GM19455 (cell line): ENCODE measurements at regions not wholly inside any gene's neighbourhood (a gene's known extent, or its start where the extent isn't known, plus 50 kb on each side); places are given as distances from the start of the nearest gene placed in this dataset.

Experiments
- ATAC-seq: cut with Tn5 transposase; IDR thresholded peaks from one replicate; pipeline ENCODE4 v1.9.1; 2021; ENCODE audit not compliant: unreplicated experiment

DNA sequence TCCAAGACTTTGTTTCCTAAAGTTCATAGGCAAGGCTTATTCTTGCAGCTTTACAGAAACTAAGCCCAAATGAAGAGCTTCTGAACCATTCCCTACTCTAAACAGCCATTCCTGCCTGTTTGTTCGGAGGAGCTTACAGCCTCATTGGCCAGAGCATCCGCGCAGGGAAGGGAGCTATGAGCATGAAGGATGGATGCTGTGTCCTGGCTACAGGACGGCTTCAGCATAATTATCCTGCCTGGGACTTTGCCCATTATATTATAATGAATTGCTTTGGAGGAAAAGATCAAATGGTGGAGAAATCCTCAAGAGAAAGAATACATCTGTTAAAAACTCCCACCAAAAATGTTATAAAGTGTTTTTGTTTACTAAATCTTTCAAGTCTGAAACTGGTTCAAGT is 378.2 kb upstream of the BTBD3 start:
- no peak for ATAC-seq

DNA sequence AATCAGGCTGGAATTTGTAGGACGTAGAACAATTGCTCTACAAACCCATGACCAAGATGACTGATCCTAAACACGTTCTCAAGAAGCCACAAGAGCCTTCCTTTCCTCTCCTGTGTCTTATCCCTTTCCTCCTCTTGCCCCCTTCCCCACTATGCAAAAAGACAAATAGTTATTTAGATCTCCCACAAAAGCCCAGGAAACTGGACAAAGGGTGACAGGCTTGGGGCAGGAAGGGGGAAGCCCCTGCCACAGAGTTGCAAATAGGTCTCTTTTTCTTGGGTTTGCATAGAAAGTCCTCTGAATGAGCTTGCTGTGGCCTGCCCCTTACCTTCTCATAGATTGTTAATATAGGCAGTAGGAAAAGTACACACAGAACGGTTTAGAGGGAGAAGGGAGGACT is 377.1 kb upstream of the BTBD3 start:
- no peak for ATAC-seq

DNA sequence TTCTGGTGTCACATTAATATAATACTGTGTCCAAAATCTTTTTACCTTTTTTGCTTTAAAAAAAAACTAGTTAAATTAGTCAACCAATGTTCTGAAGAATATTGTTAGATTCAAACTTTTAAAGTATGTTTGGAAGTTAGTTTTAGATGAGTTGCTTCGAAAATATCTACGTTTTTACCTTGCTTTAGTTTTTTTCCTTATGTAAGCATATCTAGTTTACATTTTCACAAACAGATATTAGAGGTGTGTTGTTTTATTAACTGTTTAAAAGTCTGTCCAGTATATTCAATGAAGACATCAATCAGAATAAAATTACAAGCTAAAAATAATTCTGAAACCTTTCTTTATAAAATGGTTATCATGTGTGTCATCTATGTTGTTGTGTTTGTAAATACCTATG is 375.0 kb upstream of the BTBD3 start:
- no peak for ATAC-seq

DNA sequence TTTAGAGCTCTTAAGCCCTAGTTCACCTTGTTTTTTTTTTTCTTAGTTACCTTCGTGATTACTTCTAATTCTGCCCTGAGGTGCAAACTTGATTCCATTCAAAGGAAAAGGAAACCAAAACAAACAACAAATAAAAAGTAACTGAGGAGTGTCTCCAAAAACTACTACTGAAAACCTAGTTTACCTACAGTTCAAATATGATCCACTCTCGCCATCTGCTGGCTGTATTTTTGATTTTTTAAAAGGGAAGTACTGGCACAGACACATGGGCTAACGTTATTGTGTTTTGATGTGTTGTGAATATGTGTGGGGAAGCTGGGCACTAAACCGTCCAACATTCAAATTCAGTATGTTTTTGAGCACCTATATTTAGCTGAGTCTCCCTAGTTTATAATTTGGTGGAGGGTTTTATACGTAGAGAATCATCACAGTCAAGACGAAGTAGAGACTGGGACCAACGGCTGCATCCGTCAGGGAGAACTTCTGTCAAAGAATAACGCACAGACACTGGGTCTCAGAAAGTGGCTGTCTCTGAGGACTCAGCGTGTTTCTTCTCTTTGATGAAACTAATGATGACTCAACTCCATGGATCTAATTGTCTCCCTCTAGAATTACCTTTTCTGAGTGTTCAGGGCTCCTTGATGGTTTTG is 373.5 kb upstream of the BTBD3 start:
- ATAC-seq, result no peak

DNA sequence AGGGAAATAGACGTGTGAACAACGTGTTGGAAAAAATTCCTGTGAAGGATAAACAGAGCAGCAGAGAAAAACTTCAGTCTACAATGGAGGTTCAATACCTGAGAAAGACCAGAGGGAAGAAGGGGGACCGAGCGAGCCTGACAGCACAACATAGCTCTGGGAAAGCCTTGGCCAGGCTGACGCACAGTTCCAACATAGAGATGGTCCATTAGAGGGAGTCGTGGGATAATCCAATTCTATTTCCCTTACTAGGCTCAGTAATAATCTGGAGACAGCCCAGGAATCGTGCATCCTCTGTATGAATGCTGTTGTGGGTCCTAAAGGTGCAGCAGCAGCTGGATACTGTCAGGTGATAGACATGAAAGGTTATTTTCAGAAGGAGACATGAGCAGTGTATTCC is 370.8 kb upstream of the BTBD3 start:
- no peak for ATAC-seq

DNA sequence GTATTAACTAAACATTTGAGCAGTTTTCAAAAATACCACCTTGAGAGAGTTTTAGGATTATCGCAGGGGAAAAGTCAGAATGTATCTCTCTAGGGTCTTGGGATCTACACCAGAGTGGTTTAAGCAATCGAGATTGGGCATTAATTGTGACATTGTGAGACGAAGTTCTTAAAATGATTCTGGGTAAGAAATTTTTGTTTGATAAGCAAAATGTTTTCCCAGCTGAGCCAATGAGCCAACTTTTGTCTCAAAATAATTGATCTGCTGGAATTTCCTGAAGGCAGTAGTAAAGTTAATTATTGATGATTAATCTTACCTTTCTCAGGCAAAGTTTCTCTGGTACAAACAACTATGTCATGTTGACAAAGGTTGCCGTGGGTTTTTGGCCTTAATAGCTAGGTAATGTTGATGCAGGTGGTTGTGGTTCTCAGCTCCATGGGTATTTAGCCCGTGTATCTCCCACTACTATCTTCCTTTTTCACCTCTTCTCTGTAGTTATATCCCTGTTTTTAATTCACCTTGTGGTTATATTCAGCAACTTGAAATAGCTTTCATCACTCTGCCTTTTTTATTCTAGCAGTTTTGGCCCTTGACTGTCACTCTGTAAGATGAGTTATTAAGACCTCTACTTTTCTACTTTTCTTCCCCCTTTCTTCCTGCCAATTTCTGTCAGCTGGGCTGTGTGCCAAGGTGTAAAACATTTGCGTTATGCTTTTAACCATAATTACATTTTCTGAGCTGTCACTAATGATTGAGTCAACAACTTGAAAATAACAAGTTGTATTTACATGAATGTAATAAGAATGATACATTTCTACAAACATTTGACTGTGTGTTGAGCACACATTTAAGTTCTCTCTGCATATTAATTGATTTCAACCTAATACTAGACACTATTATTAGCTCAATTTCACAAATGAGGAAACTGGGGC is 368.3 kb upstream of the BTBD3 start:
- no peak for ATAC-seq

DNA sequence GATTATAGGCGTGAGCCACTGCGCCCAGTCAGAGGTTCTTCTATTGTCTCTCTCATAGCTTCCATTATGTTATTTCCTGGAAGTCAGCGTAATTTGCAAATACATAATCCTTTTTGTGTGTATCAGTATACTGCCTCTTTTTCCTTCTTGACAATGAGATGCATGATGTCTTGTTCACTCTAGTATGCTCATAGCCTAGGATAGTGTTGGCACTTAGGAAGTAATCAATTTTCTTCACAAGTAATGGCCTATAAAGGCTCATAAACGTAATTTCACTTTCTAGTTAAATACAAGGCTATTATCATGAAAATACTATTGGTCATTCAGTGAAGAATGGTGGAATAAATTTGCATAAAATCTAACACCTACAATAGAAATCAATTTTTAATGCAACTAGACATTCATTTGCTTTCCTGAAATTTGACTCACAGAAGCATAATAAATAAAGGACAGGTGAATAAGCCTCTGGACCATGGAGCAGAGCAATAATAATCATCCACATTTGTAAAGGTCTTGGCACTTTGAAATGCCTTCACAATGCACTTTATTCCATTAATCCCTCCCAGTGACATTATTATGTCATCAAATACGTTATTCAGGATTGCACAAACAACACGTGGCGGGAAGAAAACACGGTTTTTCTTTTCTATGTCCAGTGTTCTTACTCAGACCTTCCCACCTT is 366.9 kb upstream of the BTBD3 start:
- no peak for ATAC-seq

DNA sequence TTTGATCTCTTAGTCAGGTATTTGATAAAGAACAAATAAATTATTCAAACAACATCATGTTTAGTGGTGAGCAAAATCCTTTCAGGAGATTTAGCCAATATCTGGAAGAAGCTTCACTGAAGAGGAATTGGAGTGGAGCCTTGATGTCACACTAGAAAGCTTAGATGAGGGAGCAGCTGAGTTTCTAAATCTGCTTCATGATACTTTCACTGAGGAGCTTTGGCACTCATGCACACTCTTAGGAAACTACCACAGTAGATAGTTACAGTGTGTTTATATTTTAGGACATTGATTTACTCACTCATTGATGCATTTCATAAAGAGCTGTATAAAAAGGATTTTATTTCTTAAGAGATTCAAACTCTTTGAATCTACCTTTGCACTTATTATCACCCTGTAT is 366.2 kb upstream of the BTBD3 start:
- ATAC-seq, result no peak

DNA sequence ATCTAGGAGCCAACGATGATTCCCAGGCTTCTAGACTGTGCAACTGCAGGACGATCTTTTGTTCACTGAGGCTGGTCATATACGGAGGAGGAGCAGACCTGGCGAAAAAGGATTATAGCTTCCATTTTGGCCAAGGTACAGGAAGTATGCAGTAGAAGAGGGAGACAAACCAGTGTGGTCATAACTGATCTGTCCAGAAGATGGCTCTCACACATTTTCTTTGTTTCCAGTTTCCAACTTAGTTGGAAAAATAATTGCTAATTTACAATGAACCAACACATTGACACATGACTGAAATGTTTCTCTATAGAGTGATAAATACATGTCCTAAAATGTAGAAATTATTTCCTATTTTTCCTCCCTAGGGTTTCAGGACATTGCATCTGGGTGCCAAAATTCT is 364.1 kb upstream of the BTBD3 start:
- no peak for ATAC-seq

DNA sequence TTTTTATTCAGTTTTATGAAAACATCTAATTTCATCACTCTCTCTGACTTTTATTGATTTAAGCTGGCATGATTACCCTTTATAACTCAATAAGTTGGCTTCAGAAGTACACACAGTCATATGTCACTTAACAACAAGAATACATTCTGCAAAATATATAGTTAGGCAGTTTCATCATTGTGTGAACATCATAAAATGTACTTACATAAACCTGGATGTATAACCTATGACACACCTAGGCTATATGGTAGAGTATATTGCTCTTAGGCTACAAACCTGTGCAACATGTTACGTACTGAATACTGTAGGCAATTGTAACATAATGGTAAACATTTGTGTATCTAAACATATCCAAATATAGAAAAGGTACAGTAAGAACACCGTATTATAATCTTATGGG is 362.2 kb upstream of the BTBD3 start:
- ATAC-seq, result no peak

DNA sequence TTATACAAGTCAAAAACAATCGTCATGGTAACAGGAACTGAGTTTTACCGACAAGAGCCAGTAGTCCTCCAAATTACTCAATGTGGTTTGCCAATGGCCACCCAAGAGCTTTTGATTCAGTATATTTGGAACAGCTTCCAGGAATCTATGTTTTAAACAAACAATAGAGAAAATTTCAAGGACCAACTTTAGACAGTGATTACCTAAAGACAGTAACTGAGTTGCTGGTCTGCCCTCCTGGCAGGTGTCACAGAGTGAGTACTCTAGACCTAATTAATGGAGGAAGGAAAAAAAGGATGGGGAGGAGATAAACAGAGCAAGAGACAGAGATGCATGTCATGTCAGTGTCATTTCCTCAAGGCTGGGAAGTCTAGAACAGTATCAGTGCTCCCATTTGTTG is 361.3 kb upstream of the BTBD3 start:
- ATAC-seq, result no peak

DNA sequence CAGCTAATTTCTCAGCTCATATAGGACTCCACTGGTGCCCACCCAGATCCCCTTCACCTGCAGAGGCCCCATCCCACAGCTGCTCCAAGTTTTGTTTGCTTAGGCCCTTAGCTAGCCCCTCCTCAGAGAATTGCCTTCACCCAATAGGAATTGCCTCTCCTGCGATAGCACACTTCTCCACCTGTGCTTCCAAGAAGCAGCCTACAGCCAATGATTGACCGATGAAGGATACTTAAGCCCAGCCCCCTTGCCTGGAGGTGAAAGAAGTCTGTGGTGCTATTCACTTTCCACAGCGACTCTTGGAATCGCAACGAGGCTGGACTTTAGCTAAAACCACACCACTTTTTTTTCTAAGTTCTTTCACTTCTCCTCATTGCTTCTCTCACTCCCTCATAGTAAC is 353.2 kb upstream of the BTBD3 start:
- ATAC-seq, result no peak

DNA sequence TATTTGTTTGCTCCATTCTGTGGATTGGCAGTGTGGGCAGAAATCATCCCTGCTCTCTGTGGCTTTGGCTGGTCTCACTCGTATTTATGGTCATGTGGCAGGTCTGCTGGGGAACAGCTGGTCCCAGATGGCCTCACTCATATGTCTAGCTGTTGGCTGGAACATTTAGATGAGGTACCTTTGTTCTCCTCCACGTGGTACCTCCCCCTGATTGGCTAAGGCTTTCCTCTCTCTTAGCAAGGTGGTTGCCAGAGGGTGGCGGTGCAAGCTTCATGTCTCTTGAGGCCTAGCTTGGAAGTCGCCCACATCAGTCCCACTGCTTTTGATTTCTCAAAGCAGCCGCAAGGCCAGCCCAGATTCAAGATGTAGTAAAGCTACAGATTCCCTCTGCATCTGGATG is 348.5 kb upstream of the BTBD3 start:
- ATAC-seq, result no peak

DNA sequence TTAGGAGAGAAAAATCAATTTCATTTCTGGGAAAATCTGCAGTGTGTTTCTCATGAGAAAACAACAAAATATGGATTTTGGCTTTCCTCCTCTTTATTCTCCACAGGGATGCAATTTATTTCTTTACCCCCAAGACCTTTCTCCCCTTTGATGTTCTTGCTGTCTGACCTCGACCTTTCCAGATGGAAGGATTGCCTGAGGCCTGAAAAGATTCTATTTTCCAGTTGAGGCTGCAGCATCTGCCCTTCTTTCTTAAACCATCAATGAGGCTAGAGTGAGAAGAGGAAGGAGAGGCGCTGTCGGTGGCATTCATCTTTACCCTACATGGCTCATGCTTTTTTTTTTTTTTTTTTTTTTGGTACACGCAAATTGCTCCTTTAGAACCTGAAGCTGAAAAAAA is 344.2 kb upstream of the BTBD3 start:
- no peak for ATAC-seq

DNA sequence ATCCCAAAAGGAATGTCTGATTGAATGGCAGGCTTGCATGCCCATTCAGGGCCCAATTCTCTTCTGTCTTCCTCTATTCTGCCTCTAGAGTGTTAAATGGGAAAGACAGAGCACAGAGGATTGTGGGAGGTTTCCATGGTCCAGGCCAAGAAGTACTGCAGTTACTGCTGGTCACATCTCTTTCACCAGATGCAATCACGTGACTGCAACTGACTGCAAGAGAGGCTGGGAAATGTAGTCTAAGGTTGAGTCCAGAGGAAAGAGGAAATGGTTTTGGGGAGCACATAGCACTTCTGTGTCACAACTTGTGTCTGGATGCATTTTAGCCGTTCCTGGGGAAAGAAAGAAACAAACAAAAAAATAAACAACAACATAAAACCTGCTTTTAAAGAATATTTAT is 336.4 kb upstream of the BTBD3 start:
- no peak for ATAC-seq

DNA sequence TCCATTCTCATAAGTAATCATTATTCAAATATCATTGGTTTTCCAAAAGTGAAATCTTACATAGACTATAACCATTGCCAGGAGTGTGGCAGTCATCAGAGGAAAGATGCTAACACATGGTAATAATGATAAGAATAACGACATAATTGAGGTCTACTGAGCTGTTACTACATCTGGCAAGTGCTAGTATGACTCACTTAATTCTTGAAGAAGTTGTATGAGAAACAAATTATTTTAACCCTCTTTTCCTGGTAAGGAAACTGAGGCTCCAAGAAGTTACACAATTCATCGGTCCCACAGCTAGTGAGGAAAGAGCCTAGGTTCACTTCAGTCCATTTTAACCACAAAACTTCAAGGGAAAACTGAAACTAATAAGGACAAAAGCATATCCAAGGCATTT is 335.6 kb upstream of the BTBD3 start:
- ATAC-seq, result no peak

DNA sequence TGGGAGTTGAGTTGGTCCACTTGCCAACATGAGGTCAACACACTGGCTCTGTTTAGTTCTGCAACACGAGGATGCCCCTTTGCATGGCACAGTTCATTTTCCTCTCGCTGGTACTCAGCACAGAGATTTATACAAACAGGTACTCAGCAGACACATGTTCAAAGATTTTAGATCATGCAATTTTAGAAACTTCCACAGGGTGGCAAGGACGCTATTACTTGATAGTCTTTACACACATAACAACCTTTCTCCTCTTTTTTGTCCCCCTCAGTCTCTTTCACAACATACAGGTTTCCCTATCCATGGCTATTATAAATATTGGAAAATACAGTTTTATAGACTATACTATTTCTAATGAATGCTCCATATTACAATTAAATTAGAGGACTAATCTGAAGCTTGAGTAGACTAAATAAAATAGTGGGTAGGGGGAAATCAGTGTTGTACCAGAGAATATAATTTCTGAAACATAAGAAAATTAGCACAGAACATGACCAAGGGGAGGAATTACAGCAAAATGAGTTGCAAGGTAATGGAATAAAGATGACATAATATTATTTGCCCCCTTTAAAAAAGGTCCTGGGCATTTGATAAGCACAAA is 331.8 kb upstream of the BTBD3 start:
- ATAC-seq, result no peak

DNA sequence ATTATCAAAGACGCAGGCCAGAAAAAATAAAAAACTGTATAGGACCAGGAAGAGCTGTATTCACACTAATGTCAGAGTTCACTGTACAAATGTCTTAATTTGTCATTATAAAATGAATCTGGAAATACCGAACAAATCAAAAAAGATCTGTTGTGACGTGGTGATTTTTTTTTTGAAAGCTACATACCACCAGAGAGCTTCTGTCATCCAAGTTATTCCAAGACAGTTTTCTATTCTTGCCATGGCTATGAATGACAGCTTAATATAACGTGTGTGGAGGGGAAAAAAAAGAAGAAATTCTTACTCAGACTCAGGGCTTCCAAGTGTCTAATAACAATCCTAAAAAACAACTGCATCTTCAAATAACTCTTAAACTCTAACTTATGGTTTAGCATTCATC is 328.8 kb upstream of the BTBD3 start:
- no peak for ATAC-seq

DNA sequence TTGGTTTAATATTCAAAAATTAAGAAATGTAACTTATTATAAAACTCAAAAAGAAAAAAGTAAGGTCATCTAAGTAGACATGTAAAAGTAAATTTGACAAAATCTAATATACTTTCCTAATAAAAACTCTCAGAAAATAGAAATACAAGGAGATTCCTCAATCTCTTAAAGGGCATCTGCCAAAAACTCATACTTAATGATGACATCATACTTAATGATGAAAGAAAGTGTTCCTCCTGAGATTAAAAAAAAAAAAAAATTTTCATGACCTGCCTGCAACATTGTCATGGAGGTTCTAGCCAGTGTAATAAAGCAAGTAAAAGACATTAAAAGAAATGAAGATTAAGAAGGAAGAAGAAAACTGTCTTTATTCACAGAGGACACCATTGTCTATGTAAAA is 325.7 kb upstream of the BTBD3 start:
- ATAC-seq, result no peak

DNA sequence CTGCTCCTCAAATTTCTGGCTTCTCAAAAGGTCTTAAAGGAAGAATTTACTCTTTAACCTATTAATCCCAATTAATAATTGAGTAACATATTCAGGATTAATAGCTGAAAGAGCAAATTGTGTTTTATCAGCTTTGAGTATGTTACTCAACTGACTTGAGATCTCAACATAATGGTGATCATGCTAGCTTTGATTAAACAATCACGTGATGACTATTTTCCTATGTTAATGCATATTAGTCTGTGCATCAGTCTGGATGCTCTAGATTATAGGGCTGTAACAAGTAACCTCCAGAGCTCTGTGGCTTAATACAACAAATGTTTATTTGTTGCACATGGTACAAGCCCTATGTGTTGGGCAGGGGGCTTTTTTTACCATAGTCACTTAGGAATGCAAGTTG is 313.4 kb upstream of the BTBD3 start:
- ATAC-seq, result no peak

DNA sequence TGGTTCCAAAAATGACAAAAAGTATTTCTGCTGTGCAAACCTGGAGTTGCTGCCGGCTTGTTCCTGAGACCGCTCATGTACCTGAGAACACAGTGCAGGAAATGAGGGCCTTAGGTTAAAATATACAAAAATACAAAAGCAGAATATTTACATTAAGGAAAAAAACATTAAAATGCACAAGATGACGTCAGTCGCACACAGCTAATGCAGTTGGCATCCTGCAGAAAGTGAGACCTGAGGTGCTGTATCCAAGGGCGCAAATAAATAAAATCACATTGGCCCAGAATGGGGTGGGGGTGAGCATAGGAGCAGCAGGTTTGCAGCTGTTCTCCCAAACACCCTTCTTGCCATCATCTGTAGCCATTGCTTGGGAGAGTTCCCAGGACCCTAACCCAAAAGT is 310.6 kb upstream of the BTBD3 start:
- no peak for ATAC-seq

DNA sequence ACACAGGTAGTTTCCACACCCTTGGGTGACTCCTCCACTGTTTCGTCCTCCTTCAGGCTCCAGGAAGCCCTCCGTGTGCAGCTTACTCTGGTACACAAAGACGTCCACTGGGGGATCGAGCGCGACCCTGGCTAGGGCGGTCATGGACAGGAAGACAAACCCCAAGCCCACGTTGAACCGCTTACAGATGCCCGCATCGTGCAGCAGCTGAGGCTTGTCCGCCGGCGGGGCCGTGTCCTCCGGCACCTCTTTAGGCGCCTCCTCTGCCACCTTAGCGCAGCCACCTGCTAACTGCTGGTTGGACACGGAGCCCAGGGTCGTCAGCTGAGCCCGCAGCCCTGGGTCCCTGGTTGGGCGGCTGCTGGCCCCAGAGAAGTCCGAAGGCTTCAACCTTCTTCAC is 309.0 kb upstream of the BTBD3 start:
- ATAC-seq, result no peak
